A673 (cell line): ENCODE measurements at regions not wholly inside any gene's neighbourhood (a gene's known extent, or its start where the extent isn't known, plus 50 kb on each side); places are given as distances from the start of the nearest gene placed in this dataset.

Source experiments
- BruUV-seq: library from RNA; stranded (reverse); fragments of 400-500 nt; replicated peaks from 2 replicates; lab custom pipeline; 2021; lab: Mats Ljungman, UMichigan
- CTCF ChIA-PET: fragments of 300-600 bp; sonication (Branson Sonifier 250); formaldehyde crosslinking; loops from one replicate; lab custom pipeline; 2022; ENCODE audit warnings: antibody characterized with exemption; lab: Charles Lee
- POLR2A ChIA-PET: fragments of 300-600 bp; sonication (Branson Sonifier 250); formaldehyde crosslinking; loops from one replicate; lab custom pipeline; 2022; ENCODE audit warnings: antibody characterized with exemption; ENCODE audit not compliant: low non-redundant PET; lab: Charles Lee
- DNase-seq: peaks from one replicate; pipeline ENCODE4 v3.0.0-alpha.2; 2015; ENCODE audit warnings: low spot score
- H3K27ac ChIP-seq: fragments of 200-600 bp; sonication (generic); 2 replicates; pipeline ENCODE4 v1.5.1; 2016; ENCODE audit warnings: mixed run types, low read depth, mild to moderate bottlenecking, mixed read lengths, antibody characterized with exemption, low read length; ENCODE audit not compliant: poor library complexity, severe bottlenecking
- H3K27me3 ChIP-seq: fragments of 200-600 bp; sonication (generic); replicated peaks from 2 replicates; pipeline ENCODE4 v1.6.1; 2017; ENCODE audit warnings: mixed run types, low read depth, mild to moderate bottlenecking, mixed read lengths, antibody characterized with exemption, low read length; ENCODE audit not compliant: insufficient read depth, poor library complexity
- H3K36me3 ChIP-seq: fragments of 200-600 bp; sonication (generic); 2 replicates; pipeline ENCODE4 v1.6.1; 2016; ENCODE audit warnings: mixed run types, mild to moderate bottlenecking, mixed read lengths, antibody characterized with exemption, low read length; ENCODE audit not compliant: insufficient read depth, poor library complexity, severe bottlenecking
- H3K4me1 ChIP-seq: fragments of 200-600 bp; sonication (generic); 2 replicates; pipeline ENCODE4 v1.6.1; 2017; ENCODE audit warnings: mixed run types, mild to moderate bottlenecking, mixed read lengths, antibody characterized with exemption, low read length; ENCODE audit not compliant: insufficient read depth, poor library complexity, severe bottlenecking
- H3K4me3 ChIP-seq: fragments of 200-600 bp; sonication (generic); 2 replicates; pipeline ENCODE4 v1.5.1; 2016; ENCODE audit warnings: low read depth, mixed run types, mild to moderate bottlenecking, mixed read lengths, low read length; ENCODE audit not compliant: poor library complexity, severe bottlenecking
- H3K9me3 ChIP-seq: fragments of 200-600 bp; sonication (generic); 2 replicates; pipeline ENCODE4 v1.6.1; 2016; ENCODE audit warnings: mixed run types, low read depth, mild to moderate bottlenecking, mixed read lengths, antibody characterized with exemption, low read length; ENCODE audit not compliant: poor library complexity, severe bottlenecking
- CTCF ChIP-seq: fragments of 300-800, 200-600 bp; sonication (generic); conservative IDR thresholded peaks from 2 replicates; pipeline ENCODE4 v1.5.1; 2017; ENCODE audit warnings: low read depth, mild to moderate bottlenecking, antibody characterized with exemption, low read length, moderate library complexity, mixed read lengths
- EZH2 ChIP-seq: fragments of 200-600 bp; sonication (generic); IDR thresholded peaks from 2 replicates; pipeline ENCODE4 v1.6.1; 2017; ENCODE audit warnings: borderline replicate concordance, low read depth, mild to moderate bottlenecking, mixed read lengths, antibody characterized with exemption, low read length; ENCODE audit not compliant: poor library complexity, severe bottlenecking
- intact Hi-C: fragments of 100-400 bp; cut with micrococcal nuclease; formaldehyde crosslinking; loops from one replicate; pipeline ENCODE4 v1.10.0; 2022; ENCODE audit not compliant: unreplicated experiment

- no peak for TF ChIP-seq EZH2
- no peak for TF ChIP-seq CTCF
- H3K4me3 ChIP-seq = no peak overlapping the region
- H3K36me3 ChIP-seq = no peaks in the 10 kb centered on the region
- DNase-seq = no peak
- no peaks in the 10 kb centered on the region for H3K27me3 ChIP-seq
- no peaks in the 10 kb centered on the region for H3K9me3 ChIP-seq
- no peaks in the 10 kb centered on the region for H3K4me1 ChIP-seq
- no TSS peak for BruUV-seq
- ChIA-PET CTCF (no interaction called here), POLR2A (no interaction called here)
- no peak overlapping the region for H3K27ac ChIP-seq
- intact Hi-C loops = no loop called here
These were observed 490.5 kb downstream of the GABRG2 start for GRCh38 chr5:162558120-162558519.

- Histone ChIP-seq H3K27me3 (no peaks in the 10 kb centered on the region), H3K9me3 (no peaks in the 10 kb centered on the region), H3K27ac (no peak overlapping the region), H3K4me1 (no peaks in the 10 kb centered on the region), H3K36me3 (no peaks in the 10 kb centered on the region), H3K4me3 (no peak overlapping the region)
- POLR2A ChIA-PET = no interaction called here
- BruUV-seq = no TSS peak
- intact Hi-C loops = no loop called here
- TF ChIP-seq EZH2 = no peak
- TF ChIP-seq CTCF = no peak
- no peak for DNase-seq
- CTCF ChIA-PET = no interaction called here
These were observed 500.1 kb downstream of the GABRG2 start for GRCh38 chr5:162567644-162568043.

GRCh38 chr5:162573758-162574157, 506.2 kb downstream of the GABRG2 start:
- BruUV-seq = no TSS peak
- Histone ChIP-seq H3K36me3 (no peaks in the 10 kb centered on the region), H3K4me1 (no peaks in the 10 kb centered on the region), H3K27ac (no peak overlapping the region), H3K4me3 (no peak overlapping the region), H3K27me3 (no peaks in the 10 kb centered on the region), H3K9me3 (no peaks in the 10 kb centered on the region)
- intact Hi-C loops = no loop called here
- no peak for DNase-seq
- ChIA-PET CTCF (no interaction called here), POLR2A (no interaction called here)
- TF ChIP-seq EZH2 (no peak), CTCF (no peak)
